ENCODE measurements at regions not wholly inside any gene's neighbourhood (a gene's known extent, or its start where the extent isn't known, plus 50 kb on each side); places are given as distances from the start of the nearest gene placed in this dataset.

- no peak for TF ChIP-seq CTCF (IDR thresholded peaks at IDR 0.05)
- no peak for TF ChIP-seq EZH2 (IDR thresholded peaks at IDR 0.05; ENCODE audit: borderline replicate concordance, insufficient read depth, low read depth, low read length, poor library complexity, severe bottlenecking)
Measured at GRCh38 chr12:23057571-23057970, 432.6 kb downstream of the ETNK1 start.

All from B cell (primary cell).